Stimulated activated CD4-positive, alpha-beta T cell treated with anti-CD3 and anti-CD28 coated beads, Interleukin-4, amount 100 ng/mL, for 4 hours (primary cell): ENCODE measurements at regions not wholly inside any gene's neighbourhood (a gene's known extent, or its start where the extent isn't known, plus 50 kb on each side); places are given as distances from the start of the nearest gene placed in this dataset.

Experiments
- DNase-seq, 2 experiments: peaks; one replicate each; pipeline ENCODE4 v3.0.0-alpha.2; 2020

DNA sequence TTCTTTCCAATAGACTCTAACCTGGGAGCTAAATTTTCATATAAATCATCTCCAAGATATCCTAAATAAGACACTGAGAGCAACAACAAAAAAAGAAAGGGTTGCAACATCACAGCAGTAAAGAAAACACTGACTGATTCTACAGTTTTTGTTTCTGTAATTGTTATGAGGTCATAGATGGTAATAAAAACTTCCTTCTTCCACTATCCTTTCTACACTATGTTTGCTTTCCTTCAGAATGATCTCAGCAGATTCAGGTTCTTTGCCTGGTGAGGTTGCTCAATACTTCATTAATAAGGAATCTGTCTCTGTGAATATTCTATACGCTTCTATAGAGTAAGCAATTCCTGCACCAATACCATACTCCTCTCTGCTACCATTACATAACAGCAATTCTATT lies 835.6 kb upstream of the GRAMD2B start:
- DNase-seq, result no peak

DNA sequence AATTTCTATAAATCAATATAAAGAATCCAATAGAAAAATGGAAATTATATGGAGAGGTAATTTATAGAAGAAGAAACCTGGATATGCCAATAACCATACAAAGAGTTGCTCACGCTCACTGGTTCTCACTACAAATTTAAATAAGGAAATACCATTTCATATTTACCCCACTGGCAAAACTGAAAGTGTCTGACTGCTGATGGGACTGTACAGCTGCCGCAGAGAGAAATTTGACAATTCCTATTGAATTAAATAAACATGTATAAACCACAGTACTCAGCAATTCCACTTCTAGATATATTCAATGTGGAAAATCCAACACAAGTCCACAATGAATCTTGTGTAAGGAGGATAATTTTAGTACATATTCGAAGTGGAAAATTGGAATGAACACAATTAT lies 830.4 kb upstream of the GRAMD2B start:
- no peak for DNase-seq

- no peak for DNase-seq
Measured at GRCh38 chr5:125595095-125595494, 828.1 kb upstream of the GRAMD2B start.

DNA sequence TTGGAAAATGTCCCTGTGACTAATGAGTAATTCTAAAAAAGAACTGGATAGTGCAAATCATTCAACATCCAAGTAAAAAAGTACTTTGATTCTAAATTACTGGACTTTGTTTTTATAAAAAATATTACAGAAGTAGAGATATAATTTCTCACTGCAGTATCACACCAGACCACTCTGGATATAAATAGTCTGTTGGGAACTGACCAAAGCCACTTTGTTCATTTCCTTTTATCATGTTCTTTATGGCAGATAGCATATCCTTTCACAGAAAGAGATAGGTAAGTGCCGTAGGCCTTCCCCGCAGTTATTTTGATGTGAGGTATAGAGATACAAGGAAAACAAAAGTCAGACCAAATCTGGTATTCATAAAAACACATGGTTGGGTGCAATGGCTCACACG lies 827.4 kb upstream of the GRAMD2B start:
- DNase-seq, result no peak

- DNase-seq, result no peak
Measured at GRCh38 chr5:125597338-125597737, 825.9 kb upstream of the GRAMD2B start.

DNA sequence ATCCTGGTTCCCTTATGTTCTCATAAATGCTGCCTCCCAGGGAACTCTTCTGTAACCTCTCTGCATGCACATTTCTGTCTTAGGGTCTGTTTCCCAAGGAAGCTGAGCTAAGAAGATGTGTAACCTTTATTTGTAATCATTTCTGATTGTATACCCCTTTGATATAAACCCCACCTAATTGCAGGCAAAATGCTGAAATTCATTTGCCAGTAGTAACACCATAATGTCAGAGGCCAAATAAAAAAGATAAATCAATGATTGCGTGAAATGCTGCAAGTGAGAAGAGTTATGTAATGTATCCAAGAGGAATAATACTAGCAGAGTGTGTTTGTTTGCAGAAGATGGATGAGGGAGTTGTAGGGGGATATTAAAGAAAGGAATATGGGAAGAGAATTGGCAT lies 822.6 kb upstream of the GRAMD2B start:
- DNase-seq, result no peak

DNA sequence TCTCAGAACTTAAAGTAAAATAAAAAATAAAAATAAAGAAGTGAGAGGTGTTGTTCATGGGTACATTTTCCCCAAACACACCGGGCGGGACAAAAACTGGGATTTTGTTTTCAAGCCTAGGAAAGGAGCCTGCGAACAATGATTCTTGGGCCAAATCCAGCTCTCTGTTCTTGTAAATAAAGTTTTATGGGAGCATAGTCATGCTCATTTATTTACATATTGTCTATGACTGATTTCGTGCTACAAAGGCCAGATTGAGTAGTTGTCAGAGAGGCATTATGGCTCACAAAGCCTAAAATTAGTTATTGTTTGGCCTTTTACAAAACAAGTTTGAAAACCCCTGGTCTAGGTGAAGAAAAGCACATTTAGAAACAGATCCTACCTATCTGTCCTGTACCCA lies 821.0 kb upstream of the GRAMD2B start:
- no peak for DNase-seq

- no peak for DNase-seq
Measured at GRCh38 chr5:125603321-125603720, 819.9 kb upstream of the GRAMD2B start.

GRCh38 chr5:125604104-125604503 lies 819.1 kb upstream of the GRAMD2B start:
- no peak for DNase-seq

GRCh38 chr5:125607018-125607417 lies 816.2 kb upstream of the GRAMD2B start:
- no peak for DNase-seq

GRCh38 chr5:125609011-125609410 lies 814.2 kb upstream of the GRAMD2B start:
- no peak for DNase-seq

DNA sequence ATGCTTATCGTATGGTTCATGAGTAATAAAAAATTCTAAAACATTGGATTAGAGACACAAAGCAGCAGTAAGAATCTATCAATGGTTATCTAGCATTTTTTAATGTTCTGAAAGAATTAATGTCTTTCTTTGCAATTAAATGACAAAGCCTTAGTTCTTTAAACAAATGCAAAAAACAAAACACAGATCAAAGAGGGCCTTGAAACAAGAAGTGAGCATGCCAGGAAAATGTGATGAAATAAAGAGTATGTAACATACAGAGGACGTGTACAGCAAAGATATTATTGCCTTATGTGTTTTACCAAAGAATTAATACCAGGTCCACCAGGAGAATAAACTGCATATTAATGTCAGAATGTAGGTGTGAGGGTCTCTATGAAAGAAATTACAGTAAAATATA lies 812.3 kb upstream of the GRAMD2B start:
- no peak for DNase-seq

DNA sequence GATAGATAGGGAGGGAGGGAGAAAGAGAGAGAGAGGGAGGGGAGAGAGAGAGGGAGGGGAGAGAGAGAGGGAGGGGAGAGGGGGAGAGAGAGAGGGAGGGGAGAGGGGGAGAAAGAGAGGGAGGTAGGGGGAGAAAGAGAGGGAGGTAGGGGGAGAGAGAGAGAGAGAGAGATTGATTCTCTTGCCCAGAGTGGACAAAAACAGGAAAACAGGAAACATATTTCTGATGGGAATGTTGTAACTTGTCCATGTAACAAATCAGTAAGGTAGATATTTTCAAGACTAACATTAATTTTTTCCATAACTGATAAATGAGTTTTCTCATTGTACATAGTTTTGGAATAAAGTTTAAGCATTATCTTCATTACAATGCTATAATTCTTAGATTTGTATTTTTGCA lies 811.7 kb upstream of the GRAMD2B start:
- DNase-seq, result no peak

GRCh38 chr5:125612181-125612721 lies 811.0 kb upstream of the GRAMD2B start:
- DNase-seq, result no peak

DNA sequence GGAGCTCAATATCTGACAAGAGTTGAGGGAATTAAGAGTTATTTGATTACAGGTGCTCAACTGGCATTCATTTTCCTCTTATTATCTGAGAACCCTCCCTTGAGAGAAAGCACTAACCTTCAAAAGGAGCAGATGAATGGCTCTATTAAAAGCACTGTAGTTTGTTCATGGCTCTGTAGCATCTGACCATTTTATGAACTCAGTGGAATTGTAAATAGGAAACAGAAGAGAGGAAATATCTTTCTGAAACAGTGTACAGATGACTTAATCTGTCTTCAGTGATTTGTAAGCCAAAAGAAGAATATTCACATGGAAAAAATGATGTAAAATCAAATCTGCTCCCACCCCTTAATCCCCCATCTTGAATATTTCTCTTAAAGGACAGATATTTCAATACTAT lies 810.4 kb upstream of the GRAMD2B start:
- DNase-seq, result no peak

GRCh38 chr5:125630237-125630636 lies 793.0 kb upstream of the GRAMD2B start:
- no peak for DNase-seq

DNA sequence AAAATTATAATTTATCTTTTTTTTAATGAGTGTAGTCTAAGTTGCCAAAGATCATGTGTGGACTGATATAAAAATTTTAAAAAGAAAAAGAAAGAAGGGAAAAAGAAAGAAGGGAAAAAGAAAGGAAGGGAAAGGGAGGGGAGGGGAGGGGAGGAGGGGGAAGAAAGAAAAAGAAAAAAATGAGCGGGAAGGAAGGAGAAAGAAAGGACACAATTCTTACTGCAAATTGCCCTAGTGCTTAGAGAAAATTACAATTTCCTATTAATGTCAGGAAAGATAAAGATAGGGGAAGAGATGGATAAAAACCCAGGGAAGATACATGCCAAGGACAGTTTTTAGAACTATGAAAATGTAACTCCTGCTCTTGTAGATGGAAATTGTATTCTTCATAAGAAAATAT lies 789.7 kb upstream of the GRAMD2B start:
- no peak for DNase-seq

DNA sequence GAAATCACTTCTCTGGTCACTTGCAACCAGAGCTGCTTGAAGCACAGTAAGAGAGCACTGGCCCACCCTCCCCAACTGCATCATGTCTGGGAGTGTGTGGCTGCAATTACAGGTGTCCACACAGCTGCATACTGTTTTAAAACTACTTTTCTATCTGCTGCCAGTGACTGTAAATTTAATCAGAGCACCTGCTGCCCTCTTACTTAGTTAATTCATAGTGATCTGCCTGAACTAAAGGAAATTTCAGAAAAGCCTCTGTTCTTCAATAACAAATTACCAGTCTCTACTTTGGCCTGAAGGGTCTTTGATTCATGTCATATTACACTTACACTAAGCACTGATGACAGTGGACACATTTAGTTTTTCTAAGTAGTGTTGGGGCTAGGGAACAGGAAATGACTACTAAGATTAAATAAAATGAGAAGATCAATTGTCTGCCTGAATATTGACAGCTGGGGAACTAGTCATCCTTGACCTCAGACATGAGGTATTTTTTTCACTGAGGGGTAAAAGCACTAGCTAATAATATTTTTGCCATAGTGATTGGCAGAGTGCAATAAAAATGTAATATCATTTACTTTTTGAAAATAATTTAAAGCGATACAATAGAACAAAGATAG lies 788.9 kb upstream of the GRAMD2B start:
- DNase-seq, result no peak

- no peak for DNase-seq
Measured at GRCh38 chr5:125639858-125640257, 783.4 kb upstream of the GRAMD2B start.

DNA sequence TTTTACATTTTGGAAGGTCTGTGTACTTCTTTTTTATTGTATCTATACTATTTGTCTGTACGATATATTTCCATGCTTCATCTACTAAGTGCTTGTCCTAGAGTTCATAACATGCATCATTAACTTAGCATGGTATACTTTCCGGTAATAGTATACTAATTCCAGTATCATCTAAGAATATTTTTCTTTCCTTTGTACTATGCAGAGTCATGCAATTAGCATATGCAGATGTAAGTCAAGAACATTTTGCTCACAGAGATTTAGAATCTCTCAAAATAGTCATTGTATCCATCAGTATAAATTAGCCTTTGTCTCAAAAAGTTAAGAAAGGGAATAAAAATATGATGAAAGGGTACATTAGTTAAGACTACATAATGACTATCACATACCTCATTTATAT lies 770.4 kb upstream of the GRAMD2B start:
- no peak for DNase-seq

DNA sequence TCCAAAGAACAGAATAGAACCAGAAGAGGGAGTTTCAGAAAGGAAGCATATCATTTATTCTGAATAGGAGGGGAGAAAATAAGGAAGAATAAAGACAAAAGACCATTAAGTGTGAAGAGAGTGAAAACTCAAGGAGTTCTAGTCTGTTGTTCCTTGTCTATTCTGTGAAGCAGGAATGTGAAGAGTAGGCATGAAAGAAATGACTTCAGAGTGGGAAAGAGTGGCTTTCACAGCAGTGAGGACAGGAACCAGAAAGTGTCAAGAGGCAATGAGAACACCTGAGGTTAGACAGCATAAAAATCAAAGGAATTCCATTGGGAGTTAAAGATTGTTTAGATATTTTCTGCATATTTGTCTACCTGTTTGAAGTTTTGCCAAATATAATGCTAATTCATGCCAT lies 768.8 kb upstream of the GRAMD2B start:
- no peak for DNase-seq

GRCh38 chr5:125655156-125655555 lies 768.1 kb upstream of the GRAMD2B start:
- no peak for DNase-seq

GRCh38 chr5:125657936-125658335 lies 765.3 kb upstream of the GRAMD2B start:
- no peak for DNase-seq

DNA sequence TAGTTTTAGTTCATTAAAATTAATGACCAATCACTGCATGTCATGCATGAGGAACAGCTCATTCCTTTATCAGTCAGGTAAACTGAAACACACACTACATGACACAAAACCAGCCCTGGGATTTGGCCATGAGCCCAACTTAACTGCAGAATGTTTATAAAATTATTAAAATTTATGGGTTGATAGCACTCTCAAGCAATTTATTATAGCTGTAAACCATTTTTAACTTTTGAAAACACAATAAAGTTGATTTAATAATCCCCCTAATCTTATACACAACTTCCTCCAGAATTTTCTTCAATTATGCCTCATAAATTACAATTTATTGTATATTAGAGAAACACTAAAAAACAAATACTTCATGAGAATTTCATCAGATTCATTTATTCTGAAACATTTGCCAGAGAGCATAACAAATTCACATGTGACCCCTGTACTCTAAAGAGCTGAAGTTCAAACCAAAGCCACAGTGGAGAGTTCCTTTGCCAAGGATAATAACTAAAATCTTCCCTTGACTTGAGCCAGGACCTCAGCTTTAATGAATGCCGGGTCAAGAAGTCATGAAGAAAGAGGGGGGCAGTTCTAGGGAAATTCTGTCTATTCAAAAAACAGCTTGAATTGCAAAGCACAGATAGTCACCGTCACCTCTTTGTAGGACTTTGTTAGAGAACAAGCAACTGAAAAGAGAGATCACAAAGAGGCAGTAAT lies 763.7 kb upstream of the GRAMD2B start:
- no peak for DNase-seq
